GM12873 (cell line): ENCODE measurements at regions not wholly inside any gene's neighbourhood (a gene's known extent, or its start where the extent isn't known, plus 50 kb on each side); places are given as distances from the start of the nearest gene placed in this dataset.

Source experiments
- TF ChIP-seq, protein P1 (sequence below): IDR thresholded peaks from 2 replicates; pipeline ENCODE4 v1.5.1; 2012; ENCODE audit warnings: low read depth, mild to moderate bottlenecking, moderate library complexity, low read length, control low read depth; ENCODE audit not compliant: insufficient read depth; ENCODE audit errors: missing control alignments

DNA sequence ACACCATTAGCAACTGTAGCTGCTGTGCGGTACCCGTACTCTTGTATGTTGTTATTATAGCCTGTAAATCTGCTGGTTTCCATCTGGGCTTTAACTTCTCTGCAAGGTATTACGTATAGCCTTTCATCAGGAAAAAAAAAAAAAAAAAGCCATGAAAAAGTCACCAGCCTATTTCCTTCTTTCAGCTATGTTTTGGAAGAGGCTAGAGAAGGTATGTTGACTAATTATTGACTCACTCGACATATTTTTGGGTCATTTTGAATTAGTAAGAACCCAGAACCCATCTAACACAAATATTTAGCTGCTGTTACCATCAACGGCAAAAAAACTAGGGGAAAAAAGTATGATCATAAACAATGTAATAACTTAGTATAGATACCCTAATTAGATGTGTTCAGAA is 1395.6 kb downstream of the SUCLG1 start:
- TF ChIP-seq, protein P1, sequence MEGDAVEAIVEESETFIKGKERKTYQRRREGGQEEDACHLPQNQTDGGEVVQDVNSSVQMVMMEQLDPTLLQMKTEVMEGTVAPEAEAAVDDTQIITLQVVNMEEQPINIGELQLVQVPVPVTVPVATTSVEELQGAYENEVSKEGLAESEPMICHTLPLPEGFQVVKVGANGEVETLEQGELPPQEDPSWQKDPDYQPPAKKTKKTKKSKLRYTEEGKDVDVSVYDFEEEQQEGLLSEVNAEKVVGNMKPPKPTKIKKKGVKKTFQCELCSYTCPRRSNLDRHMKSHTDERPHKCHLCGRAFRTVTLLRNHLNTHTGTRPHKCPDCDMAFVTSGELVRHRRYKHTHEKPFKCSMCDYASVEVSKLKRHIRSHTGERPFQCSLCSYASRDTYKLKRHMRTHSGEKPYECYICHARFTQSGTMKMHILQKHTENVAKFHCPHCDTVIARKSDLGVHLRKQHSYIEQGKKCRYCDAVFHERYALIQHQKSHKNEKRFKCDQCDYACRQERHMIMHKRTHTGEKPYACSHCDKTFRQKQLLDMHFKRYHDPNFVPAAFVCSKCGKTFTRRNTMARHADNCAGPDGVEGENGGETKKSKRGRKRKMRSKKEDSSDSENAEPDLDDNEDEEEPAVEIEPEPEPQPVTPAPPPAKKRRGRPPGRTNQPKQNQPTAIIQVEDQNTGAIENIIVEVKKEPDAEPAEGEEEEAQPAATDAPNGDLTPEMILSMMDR: no peak

DNA sequence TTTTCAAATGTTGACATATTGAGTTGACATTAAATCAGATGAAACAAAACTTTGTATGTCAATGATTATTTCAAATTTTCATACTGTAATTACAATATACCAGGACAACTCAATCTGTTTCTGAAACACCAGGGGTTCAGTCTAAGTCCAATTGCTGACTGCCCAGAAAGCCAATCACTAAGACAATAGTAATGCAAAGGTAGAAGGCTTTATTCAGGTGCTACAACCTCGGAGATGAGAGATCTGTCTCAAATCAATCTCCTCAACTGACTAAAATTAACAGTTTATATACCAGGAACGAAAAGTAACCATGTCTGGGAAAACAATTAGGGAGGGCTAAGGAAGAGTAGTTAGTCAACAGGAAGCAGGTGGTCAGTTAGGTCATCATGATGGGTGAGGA is 1400.4 kb downstream of the SUCLG1 start:
- TF ChIP-seq, protein P1: no peak

DNA sequence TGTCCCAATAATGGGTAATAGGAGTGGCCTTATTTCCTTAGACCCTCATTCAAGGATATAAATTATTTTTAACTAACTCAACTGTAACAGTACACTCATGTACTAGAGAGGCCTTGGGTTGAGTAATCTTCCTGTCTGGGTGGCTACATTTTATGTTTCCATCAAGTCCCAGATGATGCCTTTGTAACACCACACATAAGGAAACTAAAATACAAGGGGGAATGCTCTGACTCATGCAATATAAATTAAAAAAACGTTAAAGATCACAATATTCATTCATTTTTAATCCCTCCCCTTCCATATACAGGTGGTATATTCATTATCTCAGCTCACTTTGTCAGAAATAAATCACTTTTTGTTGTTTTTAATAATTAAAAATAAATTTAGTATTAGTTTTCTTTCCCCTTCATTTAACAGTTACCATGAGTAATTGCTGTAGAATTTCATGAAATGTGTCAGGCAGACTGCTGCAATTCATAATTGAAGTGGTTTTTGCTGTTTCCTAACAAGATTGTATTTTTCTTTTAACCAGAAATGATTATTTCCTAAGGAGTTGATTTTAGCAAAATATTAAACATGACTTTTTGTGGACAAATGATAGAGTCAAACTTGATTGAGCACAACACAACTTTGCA is 1403.6 kb downstream of the SUCLG1 start:
- TF ChIP-seq, protein P1: no peak

DNA sequence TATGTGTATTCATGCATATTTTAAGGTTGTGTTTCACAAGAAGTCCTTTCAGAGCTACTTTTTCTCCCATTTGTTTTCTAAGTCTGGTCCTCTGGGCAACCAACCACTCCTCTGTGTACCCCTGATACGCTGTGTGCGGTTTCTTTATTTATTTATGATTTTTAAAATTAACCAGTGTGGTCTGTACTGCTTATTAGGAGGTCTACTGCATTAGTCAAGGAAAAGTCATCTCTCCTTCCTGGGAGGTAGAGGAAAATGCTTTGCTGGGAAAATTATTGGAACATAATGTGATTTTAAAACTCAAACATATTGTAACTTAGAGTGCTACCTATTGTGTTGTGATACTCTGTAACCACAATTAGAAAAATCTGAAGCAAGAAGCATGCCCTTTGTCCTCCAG is 1404.3 kb downstream of the SUCLG1 start:
- TF ChIP-seq, protein P1: no peak

DNA sequence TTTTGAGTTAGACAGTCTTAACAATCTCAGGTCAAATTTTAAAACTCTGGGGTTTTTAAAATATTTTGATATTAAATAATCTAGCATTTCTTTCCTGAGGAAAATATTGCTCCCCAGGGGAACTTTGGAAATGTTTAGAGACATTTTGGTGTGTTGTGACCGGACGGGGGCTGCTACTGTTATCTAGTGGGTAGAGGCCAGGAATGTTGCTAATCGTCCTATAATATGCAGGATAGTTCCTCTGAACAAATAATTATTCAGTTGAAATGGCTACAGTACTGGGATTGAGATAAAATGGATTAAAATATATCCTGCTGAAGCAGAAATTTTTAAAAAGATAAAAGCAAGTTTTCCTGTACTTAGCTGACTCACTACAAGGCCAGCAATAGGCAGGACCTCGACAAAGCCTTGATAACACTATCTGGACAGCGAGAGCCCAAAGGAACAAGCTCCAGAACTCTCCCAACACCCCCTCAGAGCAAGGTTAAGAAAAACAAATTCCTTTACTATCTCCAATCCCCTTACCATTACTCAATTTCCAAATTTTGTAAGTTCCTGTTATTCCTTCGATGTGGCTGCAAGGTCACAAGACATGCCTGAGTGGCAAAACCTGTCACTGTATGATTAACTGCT is 1407.4 kb downstream of the SUCLG1 start:
- TF ChIP-seq, protein P1: no peak

DNA sequence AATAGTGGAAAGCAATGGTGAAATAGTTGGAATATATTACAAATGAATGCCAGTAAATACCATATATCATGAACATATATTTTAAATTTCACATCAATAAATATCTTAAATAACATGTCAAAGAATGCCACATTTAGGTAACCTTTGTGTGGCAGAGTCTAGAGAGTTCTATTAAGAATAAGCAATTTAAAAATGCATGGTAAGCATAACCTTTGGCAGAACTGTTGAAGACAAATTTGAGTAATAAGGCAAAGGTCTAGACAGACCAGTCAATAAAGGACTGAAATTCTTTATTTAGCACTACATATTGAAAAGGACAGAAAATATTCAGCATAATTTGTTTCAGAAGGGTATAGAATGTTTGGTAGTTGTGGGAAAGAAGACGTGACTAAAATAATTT is 1417.0 kb downstream of the SUCLG1 start:
- TF ChIP-seq, protein P1: no peak

DNA sequence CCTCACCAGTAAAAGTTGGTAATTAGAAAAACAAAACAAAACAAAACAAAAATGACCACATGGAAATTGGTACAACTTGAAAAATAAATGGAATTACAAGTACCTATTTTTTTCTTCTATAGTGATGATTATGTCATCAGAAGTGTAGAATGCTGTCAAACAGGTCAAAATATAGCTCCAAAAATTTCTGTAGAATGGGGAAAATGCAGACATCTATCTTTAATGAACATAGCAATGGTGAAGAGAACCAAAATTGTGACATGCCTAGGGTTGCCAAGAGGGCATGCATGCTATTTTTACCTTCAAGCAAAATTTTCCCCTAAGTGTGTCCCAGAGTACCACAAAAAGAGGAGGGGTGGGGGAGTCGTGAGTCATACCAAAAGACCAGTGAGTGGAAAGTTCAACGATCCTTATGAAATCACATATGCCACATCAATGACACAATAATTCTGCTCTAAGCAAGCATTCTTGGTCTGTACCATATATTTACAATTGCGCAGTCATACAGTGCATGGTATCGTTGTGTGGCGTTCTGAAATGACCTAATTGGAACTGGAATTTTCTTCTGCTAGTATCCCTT is 1436.4 kb downstream of the SUCLG1 start:
- TF ChIP-seq, protein P1: no peak
